ENCODE measurements at regions not wholly inside any gene's neighbourhood (a gene's known extent, or its start where the extent isn't known, plus 50 kb on each side); places are given as distances from the start of the nearest gene placed in this dataset.

- no peak for FAIRE-seq
- Histone ChIP-seq H3K27ac (no peak overlapping the region), H3K4me1 (no peaks in the 10 kb centered on the region), H3K4me2 (no peak overlapping the region), H3K4me3 (no peak overlapping the region), H3K9me3 (no peaks in the 10 kb centered on the region)
- ChIA-PET CTCF (no interaction called here), POLR2A (no interaction called here)
- no peak for ATAC-seq
- no peak for TF ChIP-seq BHLHE40 (IDR thresholded peaks at IDR 0.05; ENCODE audit: low read depth, low read length)
- TF ChIP-seq MYC (IDR thresholded peaks at IDR 0.05; ENCODE audit: borderline replicate concordance, low read length) = no peak
- TF ChIP-seq NR3C1 (IDR thresholded peaks at IDR 0.05) = no peak
- TF ChIP-seq CBX2 (IDR thresholded peaks at IDR 0.05; ENCODE audit: borderline replicate concordance, low read depth) = no peak
- no peak for TF ChIP-seq ZSCAN20 (CRISPR knock-in tag; IDR thresholded peaks at IDR 0.05)
- no peak for TF ChIP-seq KDM1A (IDR thresholded peaks at IDR 0.05; ENCODE audit: low read depth)
- no peak for TF ChIP-seq TFCP2L1 (CRISPR knock-in tag; IDR thresholded peaks at IDR 0.05)
- TF ChIP-seq POLR2AphosphoS2 (conservative IDR thresholded peaks at IDR 0.05; ENCODE audit: low read length) = no peak
- TF ChIP-seq TP53 (CRISPR knock-in tag; IDR thresholded peaks at IDR 0.05) = no peak
- TF ChIP-seq RARB (CRISPR knock-in tag; IDR thresholded peaks at IDR 0.05) = no peak
- TF ChIP-seq KDM5A (IDR thresholded peaks at IDR 0.05) = no peak
- no peak for TF ChIP-seq PBX3 (IDR thresholded peaks at IDR 0.05)
- no peak for TF ChIP-seq EHMT2 (IDR thresholded peaks at IDR 0.05; ENCODE audit: low read depth)
- no peak for TF ChIP-seq SMC3 (IDR thresholded peaks at IDR 0.05)
- no peak for TF ChIP-seq RAD21 (conservative IDR thresholded peaks at IDR 0.05 in 1 of 2, IDR thresholded peaks at IDR 0.05 in 1 of 2)
- no peak for DNase-seq (ENCODE audit: low read depth in 1 of 2, low spot score in 1 of 2)
Observed at GRCh38 chr15:46854564-46854963, 862.7 kb upstream of the SEMA6D start.

GRCh38 chr15:46855388-46855787 lies 861.9 kb upstream of the SEMA6D start:
- CTCF ChIA-PET = no interaction called here
- no peak overlapping the region for H3K4me2 ChIP-seq

GRCh38 chr15:46856839-46857502 lies 860.3 kb upstream of the SEMA6D start:
- TF ChIP-seq JUN (IDR thresholded peaks at IDR 0.05) (no peak), TP53 (CRISPR knock-in tag; IDR thresholded peaks at IDR 0.05) (no peak), ZNF302 (CRISPR knock-in tag; IDR thresholded peaks at IDR 0.05) (no peak), CHD4 (IDR thresholded peaks at IDR 0.05; ENCODE audit: borderline replicate concordance) (no peak), FOSB (CRISPR knock-in tag; IDR thresholded peaks at IDR 0.05) (no peak), CBX2 (IDR thresholded peaks at IDR 0.05; ENCODE audit: borderline replicate concordance, low read depth) (no peak), E2F6 (IDR thresholded peaks at IDR 0.05; ENCODE audit: borderline replicate concordance, low read depth) (no peak), PHF8 (IDR thresholded peaks at IDR 0.05; ENCODE audit: borderline replicate concordance, low read depth) (no peak), KDM1A (IDR thresholded peaks at IDR 0.05; ENCODE audit: low read depth) (no peak), CEBPB (IDR thresholded peaks at IDR 0.05) (no peak), RFX5 (IDR thresholded peaks at IDR 0.05) (no peak), CHD2 (IDR thresholded peaks at IDR 0.05; ENCODE audit: low read length, partially characterized antibody) (no peak), PBX3 (IDR thresholded peaks at IDR 0.05) (no peak), NPAS2 (CRISPR knock-in tag; IDR thresholded peaks at IDR 0.05; ENCODE audit: borderline replicate concordance) (no peak)
- DNase-seq (ENCODE audit: low read depth in 1 of 2, low spot score in 1 of 2) = no peak
- WGBS (ENCODE audit: missing lambda C conversion rate) = 4% methylated on average over 6 of the region's 6 CpGs
- FAIRE-seq = no peak
- Histone ChIP-seq H3K9me3 (no peaks in the 10 kb centered on the region), H3K4me3 (no peak overlapping the region), H3K4me1 (no peaks in the 10 kb centered on the region), H3K27ac (no peak overlapping the region), H3K4me2 (no peak overlapping the region)
- POLR2A ChIA-PET = no interaction called here
- CTCF ChIA-PET = no interaction called here
- no peak for ATAC-seq

More at GRCh38 chr15:46855388-46855787, 861.9 kb upstream of the SEMA6D start:
- POLR2A ChIA-PET = no interaction called here
- FAIRE-seq (no peak), DNase-seq (ENCODE audit: low read depth in 1 of 2, low spot score in 1 of 2) (no peak), ATAC-seq (no peak)
- Histone ChIP-seq H3K4me3 (no peak overlapping the region), H3K27ac (no peak overlapping the region), H3K4me1 (no peaks in the 10 kb centered on the region), H3K9me3 (no peaks in the 10 kb centered on the region)
- TF ChIP-seq RNF2 (IDR thresholded peaks at IDR 0.05; ENCODE audit: borderline replicate concordance, low read depth) (no peak), RCOR1 (IDR thresholded peaks at IDR 0.05; ENCODE audit: low read depth, low read length) (no peak), ZC3H11A (IDR thresholded peaks at IDR 0.05) (no peak), ELK1 (IDR thresholded peaks at IDR 0.05; ENCODE audit: low read depth, low read length) (no peak)
- 0% methylated on average over 1 of the region's 1 CpG for WGBS (ENCODE audit: missing lambda C conversion rate)

All from A549 (cell line).